SK-N-SH (cell line): ENCODE measurements at regions not wholly inside any gene's neighbourhood (a gene's known extent, or its start where the extent isn't known, plus 50 kb on each side); places are given as distances from the start of the nearest gene placed in this dataset.

Experiments used
- CTCF ChIP-seq: fragments of 200-600 bp; sonication (generic); IDR thresholded peaks from 2 replicates; pipeline ENCODE4 v1.6.1; 2017; ENCODE audit warnings: antibody characterized with exemption, mild to moderate bottlenecking, moderate library complexity
- MEF2A ChIP-seq: IDR thresholded peaks from 2 replicates; pipeline ENCODE4 v1.4.0; 2012; ENCODE audit warnings: low read depth, borderline replicate concordance
- YY1 ChIP-seq: IDR thresholded peaks from 2 replicates; pipeline ENCODE4 v1.4.0; 2012; ENCODE audit warnings: low read depth, mild to moderate bottlenecking
- TF ChIP-seq, protein P1 (sequence below): fragments of 150-350 bp; IDR thresholded peaks from 2 replicates; pipeline ENCODE4 v1.6.1; 2017; ENCODE audit warnings: antibody characterized with exemption, low read length, low read depth, borderline replicate concordance

- TF ChIP-seq YY1 (no peak), CTCF (no peak), MEF2A (no peak)
- TF ChIP-seq, protein P1, sequence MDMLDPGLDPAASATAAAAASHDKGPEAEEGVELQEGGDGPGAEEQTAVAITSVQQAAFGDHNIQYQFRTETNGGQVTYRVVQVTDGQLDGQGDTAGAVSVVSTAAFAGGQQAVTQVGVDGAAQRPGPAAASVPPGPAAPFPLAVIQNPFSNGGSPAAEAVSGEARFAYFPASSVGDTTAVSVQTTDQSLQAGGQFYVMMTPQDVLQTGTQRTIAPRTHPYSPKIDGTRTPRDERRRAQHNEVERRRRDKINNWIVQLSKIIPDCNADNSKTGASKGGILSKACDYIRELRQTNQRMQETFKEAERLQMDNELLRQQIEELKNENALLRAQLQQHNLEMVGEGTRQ: no peak
These were observed 94.1 kb downstream of the FGF18 start for GRCh38 chr5:171513591-171513990.
